Effector memory CD8-positive, alpha-beta T cell (primary cell): ENCODE measurements at regions not wholly inside any gene's neighbourhood (a gene's known extent, or its start where the extent isn't known, plus 50 kb on each side); places are given as distances from the start of the nearest gene placed in this dataset.
"Not testable (repeated sequence)": the region's sequence is repeated elsewhere in the genome, so short reads cannot be mapped to it uniquely, and the experiment has no call there.

Source experiments
- ATAC-seq: fragments of 150-1000 bp; cut with Tn5 transposase; replicated peaks from 2 replicates; pipeline ENCODE4 v1.10.0; 2021; ENCODE audit warnings: mild to moderate bottlenecking, moderate library complexity
- DNase-seq, 3 experiments: peaks; one replicate each; pipeline ENCODE4 v3.0.0; 2021
- H3K27ac Mint-ChIP-seq, 2 donors: one replicate each; pipeline ENCODE4 v1.8.0; 2022; ENCODE audit warnings: mild to moderate bottlenecking in 2 of 2, mixed read lengths in 2 of 2, moderate library complexity in 2 of 2
- H3K27me3 Mint-ChIP-seq, 2 donors: one replicate each; pipeline ENCODE4 v1.8.0; 2022; ENCODE audit warnings: mixed read lengths in 2 of 2
- H3K36me3 Mint-ChIP-seq: one replicate; pipeline ENCODE4 v1.8.0; 2022; ENCODE audit warnings: mild to moderate bottlenecking, moderate library complexity, mixed read lengths; ENCODE audit not compliant: insufficient read depth
- H3K4me1 Mint-ChIP-seq, 2 donors: one replicate each; pipeline ENCODE4 v1.8.0; 2022; ENCODE audit warnings: low read depth in 2 of 2, mixed read lengths in 2 of 2
- H3K4me3 Mint-ChIP-seq, 2 donors: one replicate each; pipeline ENCODE4 v1.8.0; 2022; ENCODE audit warnings: mild to moderate bottlenecking in 2 of 2, mixed read lengths in 2 of 2, moderate library complexity in 2 of 2
- H3K9me3 Mint-ChIP-seq, 2 donors: one replicate each; pipeline ENCODE4 v1.8.0; 2022; ENCODE audit warnings: mixed read lengths in 2 of 2

DNA sequence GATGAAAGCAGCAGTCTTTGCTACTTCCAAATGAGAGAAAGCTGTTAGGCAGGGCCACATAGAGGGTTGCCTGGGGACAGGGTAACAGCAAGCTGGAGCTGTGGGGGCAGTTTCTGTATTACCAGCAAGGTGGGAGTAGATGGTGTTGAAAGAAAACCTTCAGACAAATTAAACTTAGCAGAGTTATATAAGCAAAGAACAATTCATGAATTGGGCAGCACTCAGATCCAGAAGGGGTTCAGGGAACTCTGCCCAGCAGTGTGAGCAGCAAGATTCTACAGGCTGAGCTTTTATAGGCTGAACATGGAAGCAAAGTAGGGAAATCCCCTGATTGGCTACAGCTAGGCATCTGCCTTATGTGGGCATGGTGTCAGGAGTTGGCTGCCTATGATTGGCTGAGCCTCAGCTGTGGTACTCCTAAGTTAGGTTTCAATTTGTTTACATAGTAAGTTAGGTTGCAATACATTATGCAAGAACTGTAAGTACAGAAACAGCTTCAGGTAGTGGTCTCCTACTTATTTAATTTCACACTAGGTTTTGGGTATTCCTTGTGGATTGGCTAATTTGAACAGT, 64.1 kb upstream of the TMPRSS2 start:
- Mint-ChIP-seq H3K9me3 (peaks cover 5 to 7% of the 10 kb centered on the region in 2 donors), H3K27me3 (peaks cover 32 to 42% of the 10 kb centered on the region in 2 donors), H3K4me1 (peaks cover 2 to 5% of the 10 kb centered on the region in 2 donors), H3K27ac (no peak overlapping the region), H3K4me3 (no peak overlapping the region), H3K36me3 (no peaks in the 10 kb centered on the region)
- no peak for DNase-seq
- ATAC-seq, result no peak

DNA sequence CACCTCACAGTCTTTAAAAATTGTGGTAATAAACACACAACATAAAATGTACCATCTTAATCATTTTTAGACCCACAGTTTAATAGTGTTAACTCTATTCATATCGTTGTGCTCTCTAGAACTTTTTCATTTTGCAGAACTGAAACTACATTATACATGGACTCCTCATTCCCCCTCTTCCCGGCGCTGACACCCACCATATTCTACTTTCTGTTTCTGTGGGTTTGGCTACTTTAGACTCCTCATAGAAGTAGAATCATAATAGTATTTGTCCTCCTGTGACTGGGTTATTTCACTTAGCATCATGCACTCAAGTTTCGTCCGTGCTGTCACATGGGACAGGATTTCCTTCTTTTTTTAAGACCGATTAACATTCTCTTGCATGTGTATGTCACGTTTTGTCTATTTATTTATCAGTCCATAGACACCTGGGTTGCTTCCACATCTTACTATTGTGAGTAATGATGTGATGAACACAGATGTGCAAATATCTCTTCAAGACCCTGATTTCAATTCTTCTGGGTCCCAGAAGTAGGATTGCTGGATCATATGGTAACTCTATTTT, 62.9 kb upstream of the TMPRSS2 start:
- DNase-seq (no peak), ATAC-seq (no peak)
- H3K27ac Mint-ChIP-seq, result no peak overlapping the region
- no peaks in the 10 kb centered on the region for H3K36me3 Mint-ChIP-seq
- peaks cover 5 to 7% of the 10 kb centered on the region in 2 donors for H3K9me3 Mint-ChIP-seq
- no peak overlapping the region for H3K4me3 Mint-ChIP-seq
- peaks cover 41 to 50% of the 10 kb centered on the region in 2 donors for H3K27me3 Mint-ChIP-seq
- H3K4me1 Mint-ChIP-seq, result peaks cover 2 to 5% of the 10 kb centered on the region in 2 donors

DNA sequence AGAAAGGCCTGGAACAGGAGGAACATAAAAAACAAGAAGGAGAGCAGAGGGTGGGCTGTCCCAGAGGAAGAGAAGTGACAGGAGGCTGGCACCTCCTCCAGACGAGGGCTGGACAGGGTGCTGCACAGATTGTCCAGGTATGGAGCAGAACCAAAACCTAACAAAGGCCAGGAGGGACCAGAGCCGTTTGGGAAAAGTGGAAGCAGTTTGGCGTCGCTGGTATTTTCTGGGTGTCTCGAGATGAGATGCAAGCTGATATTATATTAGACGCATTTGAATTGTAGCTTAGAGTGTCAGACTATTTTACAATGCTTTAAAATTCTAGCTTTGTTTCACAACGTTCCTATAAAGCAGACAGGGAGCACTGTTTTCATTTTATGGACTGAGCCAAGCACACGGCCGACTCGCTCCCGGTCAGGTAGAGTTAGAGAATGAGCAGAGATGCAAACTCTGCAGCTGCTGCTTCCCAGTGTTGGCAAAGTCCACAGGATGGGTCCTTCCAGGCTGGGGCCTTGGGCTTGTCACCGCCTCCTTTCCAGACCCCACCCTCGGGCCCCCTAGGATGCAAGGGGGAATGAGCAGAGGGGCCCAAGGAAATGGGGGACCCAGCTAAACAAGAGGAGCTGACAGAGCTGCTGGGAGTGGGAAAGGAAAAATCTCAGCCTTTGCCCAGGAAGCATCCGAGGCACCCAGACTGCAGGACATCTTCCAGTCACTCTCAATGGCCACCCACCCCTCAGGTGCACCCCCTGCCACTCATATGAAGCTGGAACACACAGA, 60.8 kb upstream of the TMPRSS2 start:
- Mint-ChIP-seq H3K4me3 (no peak overlapping the region), H3K27ac (no peak overlapping the region)
- DNase-seq, result no peak

DNA sequence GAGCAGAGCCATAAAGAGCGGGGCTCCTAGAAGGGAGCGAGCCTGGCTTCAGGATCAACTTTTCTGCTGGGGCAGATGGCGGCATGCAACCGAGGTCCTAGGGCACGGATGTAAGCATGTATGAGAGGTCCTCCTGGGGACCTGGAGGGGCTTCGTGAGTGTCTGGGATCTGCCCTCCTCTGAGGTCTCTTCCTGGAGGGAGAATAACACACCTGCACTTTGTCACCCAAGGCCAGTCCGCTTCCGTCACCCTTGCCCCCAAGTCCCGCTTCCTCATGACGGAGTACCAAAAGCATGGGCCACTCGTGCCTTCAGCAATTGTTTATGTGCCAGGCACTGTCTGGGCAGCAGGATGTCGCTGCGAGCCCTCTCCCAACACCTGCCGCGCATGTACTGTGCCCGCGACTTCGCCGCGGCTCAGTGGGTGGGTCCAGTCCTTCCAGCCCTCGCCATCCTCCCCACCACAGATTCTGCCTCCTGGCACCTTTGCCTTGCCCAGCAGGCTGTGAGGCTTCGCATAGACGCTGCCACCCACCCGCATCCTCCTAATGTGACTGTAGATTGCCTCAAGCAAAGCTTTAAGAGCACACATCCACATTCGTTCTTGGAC, 60.0 kb upstream of the TMPRSS2 start:
- no peaks in the 10 kb centered on the region for H3K36me3 Mint-ChIP-seq
- ATAC-seq (no peak), DNase-seq (no peak)
- no peak overlapping the region for H3K27ac Mint-ChIP-seq
- H3K27me3 Mint-ChIP-seq, result peaks cover 34 to 43% of the 10 kb centered on the region in 2 donors
- H3K4me3 Mint-ChIP-seq, result no peak overlapping the region
- peaks cover 7 to 9% of the 10 kb centered on the region in 2 donors for H3K4me1 Mint-ChIP-seq
- peaks cover 5 to 7% of the 10 kb centered on the region in 2 donors for H3K9me3 Mint-ChIP-seq

More for the DNA sequence above, 60.8 kb upstream of the TMPRSS2 start:
- ATAC-seq, result no peak
- peaks cover 5 to 7% of the 10 kb centered on the region in 2 donors for H3K9me3 Mint-ChIP-seq
- peaks cover 7 to 9% of the 10 kb centered on the region in 2 donors for H3K4me1 Mint-ChIP-seq
- peaks cover 32 to 42% of the 10 kb centered on the region in 2 donors for H3K27me3 Mint-ChIP-seq
- H3K36me3 Mint-ChIP-seq, result no peaks in the 10 kb centered on the region

- not testable (repeated sequence) for H3K27ac Mint-ChIP-seq, H3K4me1 Mint-ChIP-seq, H3K36me3 Mint-ChIP-seq, DNase-seq, H3K4me3 Mint-ChIP-seq, H3K9me3 Mint-ChIP-seq, ATAC-seq
- peaks cover 41 to 50% of the 10 kb centered on the region in 2 donors for H3K27me3 Mint-ChIP-seq
Measured at GRCh38 chr21:41567237-41567636, 59.3 kb upstream of the TMPRSS2 start.

GRCh38 chr21:41566500-41567014, 58.6 kb upstream of the TMPRSS2 start:
- peaks cover 1 to 2% of the 10 kb centered on the region in 2 donors for H3K9me3 Mint-ChIP-seq
- no peaks in the 10 kb centered on the region for H3K36me3 Mint-ChIP-seq
- ATAC-seq (no peak), DNase-seq (no peak)
- H3K27ac Mint-ChIP-seq, result no peak overlapping the region
- H3K27me3 Mint-ChIP-seq, result peaks cover 43 to 54% of the 10 kb centered on the region in 2 donors
- no peak overlapping the region for H3K4me3 Mint-ChIP-seq
- H3K4me1 Mint-ChIP-seq, result peaks cover 6 to 9% of the 10 kb centered on the region in 2 donors

GRCh38 chr21:41565550-41565949, 57.6 kb upstream of the TMPRSS2 start:
- H3K4me1 Mint-ChIP-seq, result peaks cover 5 to 6% of the 10 kb centered on the region in 2 donors
- peak overlapping the region in 1 of 2 donors; percentile 66 for H3K27ac Mint-ChIP-seq
- no peaks in the 10 kb centered on the region for H3K9me3 Mint-ChIP-seq
- no peaks in the 10 kb centered on the region for H3K36me3 Mint-ChIP-seq
- H3K4me3 Mint-ChIP-seq, result no peak overlapping the region
- no peak for DNase-seq
- no peak for ATAC-seq
- peaks cover 49 to 56% of the 10 kb centered on the region in 2 donors for H3K27me3 Mint-ChIP-seq

DNA sequence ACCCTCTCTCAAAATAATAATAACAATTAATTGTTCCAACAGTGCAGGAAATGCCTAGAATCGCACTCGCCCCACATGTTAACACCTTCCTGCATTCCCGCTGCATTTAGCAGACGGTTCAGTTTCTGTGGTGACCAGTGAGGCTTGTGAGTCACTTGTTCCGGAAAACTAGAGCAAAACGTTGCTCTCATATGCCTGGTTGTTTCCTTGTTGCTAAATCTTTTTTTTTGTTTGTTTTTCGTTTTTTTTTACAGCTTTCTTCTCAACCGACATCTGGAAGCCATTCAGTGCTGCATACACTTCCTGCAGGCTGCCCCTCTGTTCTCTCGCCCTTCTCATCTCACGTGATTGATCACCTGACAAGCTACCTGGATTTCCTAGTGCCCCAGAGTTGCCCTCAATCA, 56.9 kb upstream of the TMPRSS2 start:
- peaks cover 5 to 6% of the 10 kb centered on the region in 2 donors for H3K4me1 Mint-ChIP-seq
- ATAC-seq (peak; percentile 66), DNase-seq (no peak)
- H3K27me3 Mint-ChIP-seq, result peaks cover 49 to 58% of the 10 kb centered on the region in 2 donors
- H3K4me3 Mint-ChIP-seq, result peak overlapping the region; percentile 7 to 17
- peak overlapping the region in 1 of 2 donors; percentile 66 for H3K27ac Mint-ChIP-seq
- no peaks in the 10 kb centered on the region for H3K9me3 Mint-ChIP-seq
- no peaks in the 10 kb centered on the region for H3K36me3 Mint-ChIP-seq

DNA sequence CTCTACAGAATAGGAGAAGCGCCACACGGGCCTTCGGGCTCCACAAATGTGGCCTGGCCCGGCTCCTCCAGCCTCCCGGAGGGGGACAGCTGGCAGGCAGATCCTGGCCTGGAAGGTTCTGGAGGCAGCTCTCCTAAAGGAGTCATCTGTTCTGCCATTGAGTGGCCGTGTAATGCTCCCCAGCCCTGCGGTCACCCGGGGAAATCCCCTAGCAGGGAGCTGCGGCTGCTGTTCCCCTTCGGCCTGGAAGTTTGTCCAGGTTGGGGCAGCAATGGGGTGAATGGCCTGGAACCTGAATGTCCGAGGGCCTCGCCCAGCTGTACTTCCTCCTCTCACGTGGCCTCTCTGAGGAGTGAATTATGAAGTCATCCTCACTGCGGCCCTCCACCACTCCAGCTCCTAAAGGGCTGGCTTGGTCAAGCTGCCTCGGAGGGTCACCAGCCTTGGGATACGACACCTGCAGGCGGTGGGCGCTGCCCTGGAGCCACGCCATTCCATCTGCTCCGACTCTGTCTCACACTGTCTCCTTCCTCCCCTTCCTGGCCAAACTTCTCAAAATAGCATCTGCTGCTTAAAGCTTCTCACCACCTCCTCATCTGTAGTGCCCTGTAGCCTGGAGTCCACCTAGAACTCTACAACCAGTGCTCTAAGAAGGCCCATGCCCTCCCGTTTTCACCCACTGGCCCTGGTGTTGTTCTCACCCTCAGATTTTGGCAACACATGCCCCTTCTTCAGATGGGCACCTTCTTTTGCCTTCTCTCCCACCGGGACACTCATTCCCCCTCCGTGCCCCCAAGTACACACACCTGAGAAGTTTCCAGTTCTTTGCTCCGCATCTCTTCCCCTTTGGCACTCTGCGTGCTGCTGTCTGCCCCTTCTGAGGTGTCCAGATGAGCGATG, 54.4 kb upstream of the TMPRSS2 start:
- DNase-seq, result no peak
- Mint-ChIP-seq H3K4me1 (peaks cover 5 to 6% of the 10 kb centered on the region in 2 donors), H3K9me3 (no peaks in the 10 kb centered on the region), H3K4me3 (no peak overlapping the region), H3K27me3 (peaks cover 33 to 55% of the 10 kb centered on the region in 2 donors), H3K36me3 (no peaks in the 10 kb centered on the region), H3K27ac (no peak overlapping the region)
- no peak for ATAC-seq

DNA sequence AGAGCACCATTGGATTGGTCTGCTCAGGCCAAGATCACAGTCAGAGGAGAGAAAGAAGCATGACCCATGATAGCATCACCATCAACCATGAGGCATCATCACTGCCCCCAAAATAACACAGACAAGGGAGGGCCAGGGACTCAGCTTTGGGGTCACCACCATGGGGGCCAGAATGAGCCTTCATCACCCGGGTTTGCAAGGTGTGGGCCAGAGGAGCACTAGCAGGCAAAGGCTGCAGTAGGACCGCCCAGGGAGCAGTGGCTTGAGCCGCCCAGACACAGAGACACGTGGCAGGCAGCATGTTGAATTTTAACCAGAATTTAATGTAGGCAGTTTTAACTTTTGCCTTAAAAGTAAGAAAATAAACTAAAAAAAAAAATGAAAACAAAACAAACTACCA, 53.7 kb upstream of the TMPRSS2 start:
- Mint-ChIP-seq H3K4me1 (peaks cover 5 to 6% of the 10 kb centered on the region in 2 donors), H3K27me3 (peaks cover 33 to 55% of the 10 kb centered on the region in 2 donors), H3K4me3 (no peak overlapping the region), H3K27ac (no peak overlapping the region), H3K36me3 (no peaks in the 10 kb centered on the region), H3K9me3 (no peaks in the 10 kb centered on the region)
- ATAC-seq (no peak), DNase-seq (no peak)

- H3K4me1 Mint-ChIP-seq, result peaks cover 5 to 6% of the 10 kb centered on the region in 2 donors
- no peaks in the 10 kb centered on the region for H3K9me3 Mint-ChIP-seq
- no peak for ATAC-seq
- DNase-seq, result no peak
- H3K27ac Mint-ChIP-seq, result no peak overlapping the region
- no peak overlapping the region for H3K4me3 Mint-ChIP-seq
- H3K36me3 Mint-ChIP-seq, result no peaks in the 10 kb centered on the region
- H3K27me3 Mint-ChIP-seq, result peaks cover 32 to 55% of the 10 kb centered on the region in 2 donors
Measured at GRCh38 chr21:41560661-41561158, 52.8 kb upstream of the TMPRSS2 start.
